ENCODE measurements at regions not wholly inside any gene's neighbourhood (a gene's known extent, or its start where the extent isn't known, plus 50 kb on each side); places are given as distances from the start of the nearest gene placed in this dataset.

DNA sequence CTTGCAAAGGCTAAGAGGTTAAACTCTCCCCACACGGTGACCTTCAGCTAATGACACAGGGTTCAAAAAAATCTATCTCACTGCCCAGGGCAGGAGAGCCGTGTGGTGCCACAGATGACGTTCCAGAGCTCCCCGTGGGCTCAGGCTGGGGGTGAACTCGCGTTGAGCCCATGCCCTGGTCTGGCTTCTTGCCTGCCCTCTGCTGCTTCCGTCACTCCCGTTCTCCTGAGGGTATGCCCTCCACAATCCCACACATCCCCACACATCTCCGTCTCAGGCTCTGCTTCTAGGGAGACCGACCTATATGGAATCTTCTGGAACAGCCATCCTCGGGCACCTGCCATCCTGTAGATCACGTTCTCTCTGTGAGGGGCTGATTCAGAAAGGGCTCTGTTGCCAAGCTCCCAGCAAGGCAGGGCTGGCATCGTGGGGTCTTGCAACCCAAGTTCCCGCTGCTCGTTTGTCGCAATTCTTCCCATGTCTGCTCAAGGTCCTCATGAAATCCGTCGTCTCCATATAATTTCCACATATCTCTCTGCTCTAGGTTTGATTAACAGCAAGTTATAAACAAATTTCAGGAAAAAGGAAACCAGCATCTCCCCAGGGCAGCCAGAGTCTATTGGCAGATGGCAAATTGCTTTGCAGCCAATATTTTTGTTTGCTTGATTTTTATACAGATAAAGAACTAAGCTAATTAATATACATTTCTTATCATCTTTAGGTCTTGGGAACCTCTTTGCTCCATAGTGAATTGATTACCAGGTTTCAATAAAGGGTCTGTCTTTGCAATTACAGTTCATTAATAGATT, 278.2 kb downstream of the PTPRU start:
- TF ChIP-seq, protein P1, sequence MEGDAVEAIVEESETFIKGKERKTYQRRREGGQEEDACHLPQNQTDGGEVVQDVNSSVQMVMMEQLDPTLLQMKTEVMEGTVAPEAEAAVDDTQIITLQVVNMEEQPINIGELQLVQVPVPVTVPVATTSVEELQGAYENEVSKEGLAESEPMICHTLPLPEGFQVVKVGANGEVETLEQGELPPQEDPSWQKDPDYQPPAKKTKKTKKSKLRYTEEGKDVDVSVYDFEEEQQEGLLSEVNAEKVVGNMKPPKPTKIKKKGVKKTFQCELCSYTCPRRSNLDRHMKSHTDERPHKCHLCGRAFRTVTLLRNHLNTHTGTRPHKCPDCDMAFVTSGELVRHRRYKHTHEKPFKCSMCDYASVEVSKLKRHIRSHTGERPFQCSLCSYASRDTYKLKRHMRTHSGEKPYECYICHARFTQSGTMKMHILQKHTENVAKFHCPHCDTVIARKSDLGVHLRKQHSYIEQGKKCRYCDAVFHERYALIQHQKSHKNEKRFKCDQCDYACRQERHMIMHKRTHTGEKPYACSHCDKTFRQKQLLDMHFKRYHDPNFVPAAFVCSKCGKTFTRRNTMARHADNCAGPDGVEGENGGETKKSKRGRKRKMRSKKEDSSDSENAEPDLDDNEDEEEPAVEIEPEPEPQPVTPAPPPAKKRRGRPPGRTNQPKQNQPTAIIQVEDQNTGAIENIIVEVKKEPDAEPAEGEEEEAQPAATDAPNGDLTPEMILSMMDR (IDR thresholded peaks at IDR 0.05) = no peak
- no peak for TF ChIP-seq POLR2A (IDR thresholded peaks at IDR 0.05)
